Suprapubic skin (tissue), 4 donors: ENCODE measurements at regions not wholly inside any gene's neighbourhood (a gene's known extent, or its start where the extent isn't known, plus 50 kb on each side); places are given as distances from the start of the nearest gene placed in this dataset.

Experiments
- DNase-seq, 2 donors: peaks; one replicate each; pipeline ENCODE4 v3.0.0-alpha.2; 2019; ENCODE audit warnings: low spot score in 2 of 2
- H3K27ac ChIP-seq: fragments of 200-600 bp; sonication (generic); one replicate; pipeline ENCODE4 v1.5.1; 2019
- H3K27me3 ChIP-seq: fragments of 200-600 bp; sonication (generic); one replicate; pipeline ENCODE4 v1.5.1; 2019
- H3K36me3 ChIP-seq: fragments of 200-600 bp; sonication (generic); one replicate; pipeline ENCODE4 v1.5.1; 2019
- H3K4me1 ChIP-seq: fragments of 200-600 bp; sonication (generic); one replicate; pipeline ENCODE4 v1.5.1; 2019
- H3K4me3 ChIP-seq: fragments of 200-600 bp; sonication (generic); one replicate; pipeline ENCODE4 v1.5.1; 2019; ENCODE audit warnings: mild to moderate bottlenecking
- H3K9me3 ChIP-seq: fragments of 200-600 bp; sonication (generic); one replicate; pipeline ENCODE4 v1.5.1; 2019
- CTCF ChIP-seq, 2 donors: fragments of 200-600 bp in 1 of 2; fragments of 450-650 bp in 1 of 2; sonication (generic) in 1 of 2; IDR thresholded peaks; one replicate each; pipeline ENCODE4 v1.5.1; 2016 to 2019; ENCODE audit warnings: antibody characterized with exemption in 2 of 2, mild to moderate bottlenecking in 1 of 2, moderate library complexity in 1 of 2
- EP300 ChIP-seq: sonication (generic); formaldehyde crosslinking; IDR thresholded peaks from one replicate; pipeline ENCODE4 v1.6.1; 2017; ENCODE audit warnings: antibody characterized with exemption
- POLR2A ChIP-seq, 2 donors: fragments of 450-650 bp; IDR thresholded peaks; one replicate each; pipeline ENCODE4 v1.6.1; 2017; ENCODE audit warnings: antibody characterized with exemption in 2 of 2, mild to moderate bottlenecking in 2 of 2, moderate library complexity in 2 of 2
- POLR2AphosphoS5 ChIP-seq, 3 donors: sonication (generic); formaldehyde crosslinking; IDR thresholded peaks; one replicate each; pipeline ENCODE4 v1.6.1; 2017; ENCODE audit warnings: antibody characterized with exemption in 3 of 3
- WGBS: methylation state at CpG from one replicate; pipeline ENCODE4 v1.1.5; 2018; 5-methylcytosine and 5-hydroxymethylcytosine counted together

DNA sequence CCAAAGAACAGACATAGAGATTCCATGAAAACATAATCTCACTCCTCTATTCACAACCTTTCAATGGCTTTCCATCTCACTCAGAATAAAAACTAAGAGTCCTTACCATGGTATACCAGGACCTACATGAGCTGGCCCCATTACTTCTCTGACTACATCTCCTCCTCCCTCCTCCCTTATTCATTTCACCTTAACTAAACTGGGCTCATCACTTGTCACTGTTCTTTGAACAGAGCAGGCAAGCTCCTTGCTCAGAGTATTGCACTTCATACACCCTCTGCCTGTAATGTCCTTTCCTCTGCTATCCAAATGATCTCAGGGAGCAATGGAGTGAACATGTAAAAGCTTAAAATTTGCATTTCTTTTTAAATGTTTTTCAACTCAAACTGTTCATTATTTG is 142.0 kb downstream of the MRPL39 start:
- Histone ChIP-seq H3K36me3 (no peaks in the 10 kb centered on the region), H3K27ac (no peak overlapping the region), H3K27me3 (no peaks in the 10 kb centered on the region), H3K4me1 (no peaks in the 10 kb centered on the region), H3K9me3 (no peaks in the 10 kb centered on the region), H3K4me3 (no peak overlapping the region)
- DNase-seq, result no peak
- TF ChIP-seq POLR2A (IDR thresholded peaks at IDR 0.05) (no peak), POLR2AphosphoS5 (IDR thresholded peaks at IDR 0.05) (no peak), EP300 (no peak), CTCF (IDR thresholded peaks at IDR 0.05) (no peak)

GRCh38 chr21:25464275-25464674 is 143.0 kb downstream of the MRPL39 start:
- H3K27me3 ChIP-seq, result no peaks in the 10 kb centered on the region
- no peak for TF ChIP-seq EP300
- no peak for TF ChIP-seq POLR2A (IDR thresholded peaks at IDR 0.05)
- no peak for TF ChIP-seq CTCF (IDR thresholded peaks at IDR 0.05)
- H3K27ac ChIP-seq, result no peak overlapping the region
- no peaks in the 10 kb centered on the region for H3K9me3 ChIP-seq
- no peaks in the 10 kb centered on the region for H3K36me3 ChIP-seq
- H3K4me3 ChIP-seq, result no peak overlapping the region
- H3K4me1 ChIP-seq, result no peaks in the 10 kb centered on the region
- DNase-seq, result no peak
- WGBS, result 46% methylated on average over 2 of the region's 2 CpGs

DNA sequence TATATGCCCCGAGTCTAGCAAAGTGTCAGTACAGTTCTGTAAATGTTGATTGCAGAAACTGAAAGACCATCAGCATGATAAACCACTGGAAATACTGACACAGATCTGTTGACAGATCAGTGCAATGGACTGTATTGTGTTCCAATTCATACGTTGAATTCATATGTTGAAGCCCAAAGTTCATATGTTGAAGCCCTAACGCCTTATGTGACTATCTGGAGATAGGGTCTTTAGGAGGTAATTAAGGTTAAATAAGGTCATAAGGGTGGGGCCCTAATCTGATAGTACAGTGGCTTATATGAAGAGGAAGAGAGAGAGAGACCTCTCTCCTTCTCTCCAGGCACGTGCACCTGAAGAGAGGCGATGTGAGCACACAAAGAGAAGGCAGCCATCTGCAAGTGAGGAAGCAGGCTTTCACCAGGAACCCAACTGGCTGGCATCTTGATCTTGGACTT is 144.7 kb downstream of the MRPL39 start:
- Histone ChIP-seq H3K36me3 (no peaks in the 10 kb centered on the region), H3K9me3 (no peaks in the 10 kb centered on the region), H3K4me1 (peaks cover 3% of the 10 kb centered on the region), H3K27ac (no peak overlapping the region), H3K27me3 (no peaks in the 10 kb centered on the region), H3K4me3 (no peak overlapping the region)
- no peak for TF ChIP-seq EP300
- no peak for TF ChIP-seq POLR2AphosphoS5 (IDR thresholded peaks at IDR 0.05)
- TF ChIP-seq CTCF (IDR thresholded peaks at IDR 0.05), result no peak
- TF ChIP-seq POLR2A (IDR thresholded peaks at IDR 0.05), result no peak
- 58% methylated on average over 5 of the region's 5 CpGs for WGBS
- DNase-seq, result no peak

DNA sequence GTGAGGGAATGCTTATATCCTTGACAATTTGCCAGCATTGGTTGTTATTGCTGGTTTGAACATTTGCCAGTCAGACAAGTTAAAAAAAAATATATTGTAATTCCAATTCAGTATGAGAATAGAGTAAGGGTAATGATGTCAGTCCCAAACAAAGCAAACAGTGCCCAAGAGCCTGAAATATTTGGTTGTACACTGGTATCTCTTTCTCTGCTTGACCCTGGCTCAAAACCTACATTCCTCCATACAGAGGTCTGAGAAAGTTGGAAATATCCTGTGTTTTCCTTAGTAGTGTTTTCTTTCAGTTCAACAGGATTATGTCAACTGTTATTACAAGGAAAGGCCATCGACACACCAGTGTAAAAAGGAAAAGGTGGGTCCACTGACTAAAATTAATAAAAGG is 145.6 kb downstream of the MRPL39 start:
- H3K4me1 ChIP-seq, result peaks cover 6% of the 10 kb centered on the region
- H3K36me3 ChIP-seq, result no peaks in the 10 kb centered on the region
- TF ChIP-seq EP300 (no peak), POLR2AphosphoS5 (IDR thresholded peaks at IDR 0.05) (no peak), CTCF (IDR thresholded peaks at IDR 0.05) (no peak), POLR2A (IDR thresholded peaks at IDR 0.05) (no peak)
- no peak overlapping the region for H3K4me3 ChIP-seq
- H3K27me3 ChIP-seq, result no peaks in the 10 kb centered on the region
- no peaks in the 10 kb centered on the region for H3K9me3 ChIP-seq
- 36% methylated on average over 1 of the region's 1 CpG for WGBS
- DNase-seq, result no peak
- H3K27ac ChIP-seq, result no peak overlapping the region

DNA sequence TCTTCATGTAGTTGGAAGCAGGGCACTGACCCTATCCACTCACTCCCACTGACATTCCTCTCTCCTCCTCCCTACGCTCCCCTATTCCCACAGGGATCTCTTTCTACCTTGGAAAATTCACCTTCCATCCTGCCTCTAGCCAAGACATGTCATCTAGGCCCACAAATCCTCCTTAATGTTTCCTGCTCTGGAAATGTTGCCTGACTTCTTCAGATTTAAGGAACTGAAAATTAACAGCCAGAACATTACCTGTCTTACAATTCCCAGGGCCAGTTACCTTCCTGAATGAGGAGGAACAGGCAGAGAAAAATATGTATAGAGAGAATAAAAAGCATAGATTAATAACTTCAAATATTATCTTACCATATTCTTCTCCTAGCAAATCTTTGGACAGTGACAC is 147.3 kb downstream of the MRPL39 start:
- H3K27ac ChIP-seq, result no peak overlapping the region
- H3K4me3 ChIP-seq, result no peak overlapping the region
- no peaks in the 10 kb centered on the region for H3K9me3 ChIP-seq
- TF ChIP-seq POLR2AphosphoS5 (IDR thresholded peaks at IDR 0.05) (no peak), EP300 (no peak), CTCF (IDR thresholded peaks at IDR 0.05) (no peak), POLR2A (IDR thresholded peaks at IDR 0.05) (no peak)
- DNase-seq, result no peak
- H3K27me3 ChIP-seq, result no peaks in the 10 kb centered on the region
- H3K36me3 ChIP-seq, result no peaks in the 10 kb centered on the region
- peaks cover 8% of the 10 kb centered on the region for H3K4me1 ChIP-seq
- WGBS, result 69% methylated on average over 1 of the region's 1 CpG
